HG02840 (cell line): ENCODE measurements at regions not wholly inside any gene's neighbourhood (a gene's known extent, or its start where the extent isn't known, plus 50 kb on each side); places are given as distances from the start of the nearest gene placed in this dataset.
"Not testable (repeated sequence)": the region's sequence is repeated elsewhere in the genome, so short reads cannot be mapped to it uniquely, and the experiment has no call there.

ENCODE experiments used
- ATAC-seq: cut with Tn5 transposase; IDR thresholded peaks from one replicate; pipeline ENCODE4 v1.9.1; 2021; ENCODE audit warnings: mild to moderate bottlenecking, moderate library complexity, moderate number of reproducible peaks; ENCODE audit not compliant: unreplicated experiment, low FRiP score

- no peak for ATAC-seq
These were observed 1835.5 kb upstream of the LRRTM1 start for GRCh38 chr2:82139979-82140611.

GRCh38 chr2:82137441-82137840, 1832.9 kb upstream of the LRRTM1 start:
- no peak for ATAC-seq

- ATAC-seq: no peak
These were observed 1823.5 kb upstream of the LRRTM1 start for GRCh38 chr2:82128051-82128450.

GRCh38 chr2:82124629-82125028, 1820.1 kb upstream of the LRRTM1 start:
- no peak for ATAC-seq

- ATAC-seq: no peak
These were observed 1816.1 kb upstream of the LRRTM1 start for GRCh38 chr2:82120654-82121053.

- no peak for ATAC-seq
These were observed 1815.6 kb upstream of the LRRTM1 start for GRCh38 chr2:82120115-82120514.

- ATAC-seq: no peak
These were observed 1804.9 kb upstream of the LRRTM1 start for GRCh38 chr2:82109418-82109817.

GRCh38 chr2:82098617-82099016, 1794.1 kb upstream of the LRRTM1 start:
- no peak for ATAC-seq

- no peak for ATAC-seq
These were observed 1785.0 kb upstream of the LRRTM1 start for GRCh38 chr2:82089518-82089917.

- no peak for ATAC-seq
These were observed 1780.3 kb upstream of the LRRTM1 start for GRCh38 chr2:82084679-82085392.

GRCh38 chr2:82075875-82076274, 1771.3 kb upstream of the LRRTM1 start:
- ATAC-seq: no peak

- no peak for ATAC-seq
These were observed 1757.9 kb upstream of the LRRTM1 start for GRCh38 chr2:82062463-82062862.

GRCh38 chr2:82055846-82056245, 1751.3 kb upstream of the LRRTM1 start:
- ATAC-seq: no peak

- ATAC-seq: no peak
These were observed 1739.3 kb upstream of the LRRTM1 start for GRCh38 chr2:82043867-82044266.

GRCh38 chr2:82027921-82028615, 1723.5 kb upstream of the LRRTM1 start:
- ATAC-seq: no peak

GRCh38 chr2:82023710-82024109, 1719.2 kb upstream of the LRRTM1 start:
- ATAC-seq: no peak

GRCh38 chr2:82013641-82014040, 1709.1 kb upstream of the LRRTM1 start:
- no peak for ATAC-seq

GRCh38 chr2:82007071-82007664, 1702.6 kb upstream of the LRRTM1 start:
- ATAC-seq: no peak

- not testable (repeated sequence) for ATAC-seq
These were observed 1701.3 kb upstream of the LRRTM1 start for GRCh38 chr2:82005889-82006288.

- no peak for ATAC-seq
These were observed 1697.1 kb upstream of the LRRTM1 start for GRCh38 chr2:82001614-82002013.

GRCh38 chr2:82000606-82001005, 1696.1 kb upstream of the LRRTM1 start:
- ATAC-seq: no peak
